Vagina (tissue), 2 donors: ENCODE measurements at regions not wholly inside any gene's neighbourhood (a gene's known extent, or its start where the extent isn't known, plus 50 kb on each side); places are given as distances from the start of the nearest gene placed in this dataset.

Experiments used
- POLR2A ChIP-seq, 2 donors: fragments of 450-650 bp; IDR thresholded peaks; one replicate each; pipeline ENCODE4 v1.6.1; 2017; ENCODE audit warnings: antibody characterized with exemption in 2 of 2, mild to moderate bottlenecking in 2 of 2, moderate library complexity in 2 of 2
- POLR2AphosphoS5 ChIP-seq, 2 donors: sonication (generic); formaldehyde crosslinking; IDR thresholded peaks; one replicate each; pipeline ENCODE4 v1.9.0; 2017; ENCODE audit warnings: antibody characterized with exemption in 2 of 2, mild to moderate bottlenecking in 2 of 2, low read depth in 1 of 2; ENCODE audit not compliant: insufficient read depth in 1 of 2
- TF ChIP-seq, protein P1 (sequence below), 3 experiments: fragments of 450-650 bp in 2 of 3; fragments of 200-600 bp in 1 of 3; sonication (generic) in 1 of 3; IDR thresholded peaks; one replicate each; pipeline ENCODE4 v1.5.1; 2017 to 2019; ENCODE audit warnings: antibody characterized with exemption in 3 of 3, mild to moderate bottlenecking in 2 of 3, moderate library complexity in 2 of 3

- TF ChIP-seq, protein P1, sequence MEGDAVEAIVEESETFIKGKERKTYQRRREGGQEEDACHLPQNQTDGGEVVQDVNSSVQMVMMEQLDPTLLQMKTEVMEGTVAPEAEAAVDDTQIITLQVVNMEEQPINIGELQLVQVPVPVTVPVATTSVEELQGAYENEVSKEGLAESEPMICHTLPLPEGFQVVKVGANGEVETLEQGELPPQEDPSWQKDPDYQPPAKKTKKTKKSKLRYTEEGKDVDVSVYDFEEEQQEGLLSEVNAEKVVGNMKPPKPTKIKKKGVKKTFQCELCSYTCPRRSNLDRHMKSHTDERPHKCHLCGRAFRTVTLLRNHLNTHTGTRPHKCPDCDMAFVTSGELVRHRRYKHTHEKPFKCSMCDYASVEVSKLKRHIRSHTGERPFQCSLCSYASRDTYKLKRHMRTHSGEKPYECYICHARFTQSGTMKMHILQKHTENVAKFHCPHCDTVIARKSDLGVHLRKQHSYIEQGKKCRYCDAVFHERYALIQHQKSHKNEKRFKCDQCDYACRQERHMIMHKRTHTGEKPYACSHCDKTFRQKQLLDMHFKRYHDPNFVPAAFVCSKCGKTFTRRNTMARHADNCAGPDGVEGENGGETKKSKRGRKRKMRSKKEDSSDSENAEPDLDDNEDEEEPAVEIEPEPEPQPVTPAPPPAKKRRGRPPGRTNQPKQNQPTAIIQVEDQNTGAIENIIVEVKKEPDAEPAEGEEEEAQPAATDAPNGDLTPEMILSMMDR (IDR thresholded peaks at IDR 0.05): no peak
- no peak for TF ChIP-seq POLR2A (IDR thresholded peaks at IDR 0.05)
- TF ChIP-seq POLR2AphosphoS5 (IDR thresholded peaks at IDR 0.05; ENCODE audit: insufficient read depth in 1 of 2, low read depth in 1 of 2): no peak
Measured at GRCh38 chr1:226466296-226466695, 58.4 kb upstream of the PARP1 start.
